H1 (cell line): ENCODE measurements at regions not wholly inside any gene's neighbourhood (a gene's known extent, or its start where the extent isn't known, plus 50 kb on each side); places are given as distances from the start of the nearest gene placed in this dataset.
"Not testable (repeated sequence)": the region's sequence is repeated elsewhere in the genome, so short reads cannot be mapped to it uniquely, and the experiment has no call there.

Source experiments
- CTCF ChIA-PET: fragments of 300-600 bp; sonication (Branson Sonifier 250); formaldehyde crosslinking; loops from one replicate; lab custom pipeline; 2021; ENCODE audit not compliant: partially characterized antibody; lab: Charles Lee
- POLR2A ChIA-PET: fragments of 300-600 bp; sonication (Branson Sonifier 250); formaldehyde crosslinking; loops from one replicate; lab custom pipeline; 2021; ENCODE audit warnings: inconsistent platforms; ENCODE audit not compliant: partially characterized antibody; lab: Charles Lee
- DNase-seq, 2 experiments: peaks; one replicate each; pipeline versions ENCODE4 v3.0.0 to v3.0.0-alpha.2; 2010 to 2022; ENCODE audit warnings: low spot score in 2 of 2, low read depth in 1 of 2, mixed read lengths in 1 of 2
- FAIRE-seq: peaks from 2 replicates; lab custom pipeline; 2011; peaks lifted over from hg19 to GRCh38; lab: Jason Lieb, UNC
- H2AFZ ChIP-seq: 2 replicates; pipeline ENCODE4 v1.8.1; 2012; ENCODE audit warnings: low read length, inconsistent platforms
- H2AK5ac ChIP-seq: 2 replicates; pipeline ENCODE4 v1.6.1; 2013; ENCODE audit warnings: low read depth, low read length
- H2BK120ac ChIP-seq: replicated peaks from 2 replicates; pipeline ENCODE3; 2013; ENCODE audit warnings: low read depth, low read length, inconsistent platforms
- H2BK12ac ChIP-seq: 2 replicates; pipeline ENCODE4 v1.6.1; 2013; ENCODE audit warnings: low read depth, low read length
- H2BK15ac ChIP-seq: 2 replicates; pipeline ENCODE4 v1.6.1; 2013; ENCODE audit warnings: low read length
- H2BK20ac ChIP-seq: 2 replicates; pipeline ENCODE4 v1.6.1; 2013; ENCODE audit warnings: low read length
- H2BK5ac ChIP-seq: 2 replicates; pipeline ENCODE4 v1.6.1; 2013; ENCODE audit warnings: low read depth, low read length
- H3K14ac ChIP-seq: 2 replicates; pipeline ENCODE4 v1.6.1; 2013; ENCODE audit warnings: inconsistent platforms; ENCODE audit not compliant: insufficient read length
- H3K18ac ChIP-seq: 2 replicates; pipeline ENCODE4 v1.6.1; 2013; ENCODE audit warnings: low read length; ENCODE audit errors: extremely low read depth
- H3K23ac ChIP-seq: 2 replicates; pipeline ENCODE4 v1.6.1; 2013; ENCODE audit warnings: inconsistent platforms; ENCODE audit not compliant: insufficient read length
- H3K23me2 ChIP-seq: 2 replicates; pipeline ENCODE4 v1.6.1; 2013; ENCODE audit warnings: low read depth, low read length
- H3K27ac ChIP-seq: 2 replicates; pipeline ENCODE4 v1.6.1; 2011; ENCODE audit warnings: low read depth, low read length, inconsistent platforms
- H3K27me3 ChIP-seq, 4 experiments: replicated peaks in 1 of 4; 1 replicate in 1 of 4; 2 replicates in 3 of 4; pipeline versions ENCODE4 v1.6.1 to v1.8.1; 2011 to 2013; ENCODE audit warnings: low read length in 3 of 4, mild to moderate bottlenecking in 3 of 4, inconsistent platforms in 2 of 4, mixed read lengths in 2 of 4, moderate library complexity in 1 of 4; ENCODE audit not compliant: control insufficient read depth in 3 of 4, insufficient read depth in 3 of 4; ENCODE audit errors: extremely low read depth in 1 of 4
- H3K36me3 ChIP-seq, 4 experiments: 2 replicates each; pipeline versions ENCODE4 v1.6.1 to v1.8.1; 2011 to 2013; ENCODE audit warnings: mild to moderate bottlenecking in 4 of 4, low read length in 3 of 4, moderate library complexity in 2 of 4, control low read depth in 1 of 4, inconsistent platforms in 1 of 4; ENCODE audit not compliant: insufficient read depth in 4 of 4, control insufficient read depth in 2 of 4
- H3K4ac ChIP-seq: replicated peaks from 2 replicates; pipeline ENCODE3; 2013; ENCODE audit warnings: low read length, low read depth, mixed read lengths, inconsistent platforms; ENCODE audit not compliant: insufficient read length
- H3K4me1 ChIP-seq, 4 experiments: replicated peaks in 1 of 4; 1 replicate in 1 of 4; 2 replicates in 3 of 4; pipeline versions ENCODE4 v1.6.1 to v1.8.1; 2011 to 2013; ENCODE audit warnings: low read length in 3 of 4, inconsistent platforms in 2 of 4, mixed read lengths in 1 of 4; ENCODE audit not compliant: insufficient read depth in 4 of 4, control insufficient read depth in 3 of 4
- H3K4me2 ChIP-seq, 2 experiments: 2 replicates each; pipeline versions ENCODE4 v1.6.1 to v1.8.1; 2011 to 2013; ENCODE audit warnings: low read depth in 2 of 2, low read length in 2 of 2, control low read depth in 1 of 2, inconsistent platforms in 1 of 2, mild to moderate bottlenecking in 1 of 2; ENCODE audit not compliant: insufficient read depth in 1 of 2
- H3K4me3 ChIP-seq, 4 experiments: fragments of 200-600, 300-600 bp in 1 of 4; sonication (generic), shearing (Covaris generic), sonication (Bioruptor Twin) in 1 of 4; 2 replicates each; pipeline versions ENCODE4 v1.5.1 to v1.8.1; 2011 to 2016; ENCODE audit warnings: low read length in 4 of 4, low read depth in 3 of 4, control low read depth in 2 of 4, inconsistent platforms in 2 of 4, mild to moderate bottlenecking in 2 of 4, mixed read lengths in 1 of 4, moderate library complexity in 1 of 4; ENCODE audit not compliant: insufficient read depth in 2 of 4; ENCODE audit errors: extremely low read depth in 1 of 4
- H3K56ac ChIP-seq: replicated peaks from 2 replicates; pipeline ENCODE3; 2013; ENCODE audit warnings: low read depth, mild to moderate bottlenecking, mixed read lengths, low read length, inconsistent platforms; ENCODE audit not compliant: insufficient read length
- H3K79me1 ChIP-seq: 2 replicates; pipeline ENCODE4 v1.6.1; 2013; ENCODE audit warnings: low read depth, low read length, control low read depth
- H3K79me2 ChIP-seq, 2 experiments: 2 replicates each; pipeline versions ENCODE4 v1.6.1 to v1.8.1; 2012 to 2013; ENCODE audit warnings: low read length in 2 of 2, mild to moderate bottlenecking in 2 of 2, inconsistent platforms in 1 of 2; ENCODE audit not compliant: insufficient read depth in 2 of 2, control insufficient read depth in 1 of 2
- H3K9ac ChIP-seq, 4 experiments: replicated peaks in 1 of 4; 1 replicate in 1 of 4; 2 replicates in 3 of 4; pipeline versions ENCODE4 v1.6.1 to v1.8.1; 2011 to 2013; ENCODE audit warnings: low read depth in 3 of 4, low read length in 3 of 4, control low read depth in 2 of 4, mild to moderate bottlenecking in 2 of 4, moderate library complexity in 2 of 4, inconsistent platforms in 1 of 4; ENCODE audit errors: extremely low read depth in 1 of 4
- H3K9me3 ChIP-seq, 2 experiments: 2 replicates each; pipeline versions ENCODE4 v1.6.1 to v1.8.1; 2012 to 2013; ENCODE audit warnings: mild to moderate bottlenecking in 2 of 2, moderate library complexity in 2 of 2, control low read depth in 1 of 2, inconsistent platforms in 1 of 2, low read depth in 1 of 2, low read length in 1 of 2, mixed read lengths in 1 of 2; ENCODE audit not compliant: insufficient read depth in 2 of 2
- H4K20me1 ChIP-seq, 2 experiments: replicated peaks in 1 of 2; 2 replicates each; pipeline versions ENCODE3 to v1.8.1; 2011 to 2013; ENCODE audit warnings: inconsistent platforms in 2 of 2, low read length in 2 of 2, mild to moderate bottlenecking in 1 of 2; ENCODE audit not compliant: insufficient read depth in 2 of 2, control insufficient read depth in 1 of 2
- H4K5ac ChIP-seq: 2 replicates; pipeline ENCODE4 v1.6.1; 2013; ENCODE audit warnings: low read length, low read depth, mixed read lengths, inconsistent platforms; ENCODE audit not compliant: insufficient read length
- H4K8ac ChIP-seq: 2 replicates; pipeline ENCODE4 v1.8.0; 2013; ENCODE audit warnings: mild to moderate bottlenecking, moderate library complexity, low read length, inconsistent platforms; ENCODE audit not compliant: insufficient read depth; ENCODE audit errors: extremely low read depth
- H4K91ac ChIP-seq: replicated peaks from 2 replicates; pipeline ENCODE3; 2013; ENCODE audit warnings: low read length, mixed read lengths, inconsistent platforms; ENCODE audit not compliant: insufficient read length
- WGBS, 2 experiments: shearing (Covaris generic) in 1 of 2; methylation state at CpG; one replicate each; pipeline versions ENCODE4 v1.1.6 to v1.1.7; 2013 to 2015; ENCODE audit warnings: low lambda C conversion rate in 2 of 2, mixed read lengths in 2 of 2, inconsistent platforms in 1 of 2, low coverage in 1 of 2, missing lambda C conversion rate in 1 of 2; ENCODE audit not compliant: insufficient replicate concordance in 2 of 2, insufficient coverage in 1 of 2, insufficient read length in 1 of 2; ENCODE audit errors: extremely low coverage in 1 of 2, missing lambda C conversion rate in 1 of 2; 5-methylcytosine and 5-hydroxymethylcytosine counted together

DNA sequence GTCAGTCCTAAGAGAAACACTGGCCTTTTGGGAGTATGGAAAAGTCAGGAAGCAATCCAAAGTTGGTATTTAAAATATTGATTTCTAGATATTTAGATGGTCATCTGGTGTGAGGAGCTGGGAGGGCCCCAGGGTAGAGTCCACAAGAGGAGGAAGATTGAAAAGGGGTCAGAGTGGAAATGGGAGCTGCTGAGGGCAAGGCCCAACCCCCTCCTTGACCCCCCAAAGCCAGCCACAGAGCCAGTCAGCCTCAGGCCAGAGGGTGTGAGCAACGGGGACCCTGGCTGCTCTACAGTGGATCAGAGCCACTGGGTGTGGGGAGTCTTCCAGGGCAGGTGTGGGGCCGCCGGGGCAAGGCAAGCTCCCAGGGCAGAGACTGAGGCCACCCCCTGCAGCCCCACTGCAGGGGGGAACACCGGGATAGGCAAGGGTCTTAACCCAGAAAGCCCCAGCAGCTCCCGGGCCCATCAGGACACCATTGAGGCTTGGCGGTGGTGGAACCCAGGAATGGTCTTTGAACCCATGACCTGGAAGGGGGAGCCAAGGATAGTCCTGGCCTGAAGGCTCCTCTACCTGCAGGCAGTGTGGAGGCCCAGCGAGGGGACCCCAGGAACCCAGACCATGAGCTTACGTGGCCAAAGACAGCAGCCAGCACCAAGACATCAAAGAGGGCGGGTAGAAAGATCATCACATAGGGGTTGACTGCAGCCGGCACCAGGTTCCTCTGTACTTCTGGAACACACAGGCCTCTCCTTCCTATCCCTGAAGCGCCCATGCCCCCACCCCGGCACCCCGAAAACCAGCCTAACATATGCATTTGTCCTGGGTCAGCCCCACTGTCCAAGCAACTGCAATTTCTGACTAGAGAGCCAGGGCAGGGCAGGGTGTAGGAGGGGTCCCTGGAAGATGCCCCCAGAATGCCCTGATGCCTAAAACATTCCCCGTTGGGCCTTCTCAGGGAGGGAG, 51.3 kb upstream of the CSPG4 start:
- not testable (repeated sequence) for H3K23me2 ChIP-seq, H4K91ac ChIP-seq, H3K14ac ChIP-seq, H2BK15ac ChIP-seq, H2BK5ac ChIP-seq, H3K18ac ChIP-seq, H3K79me2 ChIP-seq, DNase-seq, H2AK5ac ChIP-seq, H3K27ac ChIP-seq, H3K9ac ChIP-seq, H3K56ac ChIP-seq, H2BK20ac ChIP-seq, H3K4me1 ChIP-seq, H3K23ac ChIP-seq, H3K9me3 ChIP-seq, H3K4me2 ChIP-seq, H4K20me1 ChIP-seq, H3K79me1 ChIP-seq, FAIRE-seq, H3K36me3 ChIP-seq, H2AFZ ChIP-seq, H3K4me3 ChIP-seq, H4K8ac ChIP-seq, H2BK120ac ChIP-seq, H3K4ac ChIP-seq, H3K27me3 ChIP-seq, H4K5ac ChIP-seq, H2BK12ac ChIP-seq
- ChIA-PET CTCF (interaction anchor here (0.8 kb wide), 1 partner anchor 31 kb away, joined by 3 read pairs; no protein-coding TSS in a partner anchor), POLR2A (interaction anchor here (0.8 kb wide), 1 partner anchor 11 kb away, joined by 3 read pairs; no protein-coding TSS in a partner anchor)
- WGBS, 2 experiments, result 91% methylated on average over 14 of the region's 14 CpGs; no CpG with 5 or more reads in 1 of the 2 experiments
